GM23338 (cell line): ENCODE measurements at regions not wholly inside any gene's neighbourhood (a gene's known extent, or its start where the extent isn't known, plus 50 kb on each side); places are given as distances from the start of the nearest gene placed in this dataset.

Source experiments
- ATAC-seq: fragments of 200-7000 bp; cut with Tn5 transposase; 3 replicates; pipeline ENCODE4 v1.9.1; 2020
- DNase-seq: peaks from one replicate; pipeline ENCODE4 v3.0.0-alpha.2; 2015; ENCODE audit warnings: low spot score
- H2AFZ ChIP-seq: fragments of 200-600 bp; sonication (generic); 2 replicates; pipeline ENCODE4 v1.8.0; 2016; ENCODE audit warnings: antibody characterized with exemption, mild to moderate bottlenecking, moderate library complexity
- H3F3A ChIP-seq: fragments of 200-600 bp; sonication (generic); replicated peaks from 2 replicates; pipeline ENCODE4 v1.8.0; 2017; ENCODE audit warnings: antibody characterized with exemption, mixed run types, low read depth
- H3K27ac ChIP-seq: fragments of 200-600 bp; sonication (generic); 2 replicates; pipeline ENCODE4 v1.6.1; 2016; ENCODE audit warnings: low read depth
- H3K27me3 ChIP-seq: fragments of 200-600 bp; sonication (generic); 2 replicates; pipeline ENCODE4 v1.8.0; 2016; ENCODE audit warnings: mild to moderate bottlenecking, mixed run types, moderate library complexity; ENCODE audit not compliant: insufficient read depth
- H3K36me3 ChIP-seq: fragments of 200-600 bp; sonication (generic); 2 replicates; pipeline ENCODE4 v1.8.0; 2016; ENCODE audit warnings: mild to moderate bottlenecking; ENCODE audit not compliant: insufficient read depth
- H3K4me1 ChIP-seq: fragments of 200-600 bp; sonication (generic); 2 replicates; pipeline ENCODE4 v1.8.0; 2016; ENCODE audit warnings: mild to moderate bottlenecking, moderate library complexity; ENCODE audit not compliant: insufficient read depth
- H3K4me2 ChIP-seq: fragments of 200-600 bp; sonication (generic); 2 replicates; pipeline ENCODE4 v1.7.1; 2017; ENCODE audit warnings: mixed run types
- H3K4me3 ChIP-seq: fragments of 200-600 bp; sonication (generic); 2 replicates; pipeline ENCODE4 v1.6.1; 2016; ENCODE audit warnings: mixed run types
- H3K79me2 ChIP-seq: fragments of 200-600 bp; sonication (generic); replicated peaks from 2 replicates; pipeline ENCODE4 v1.8.0; 2017; ENCODE audit warnings: mild to moderate bottlenecking; ENCODE audit not compliant: insufficient read depth
- H3K9me2 ChIP-seq: fragments of 200-600 bp; sonication (generic); 2 replicates; pipeline ENCODE4 v1.8.0; 2017; ENCODE audit not compliant: insufficient read depth
- H4K20me1 ChIP-seq: fragments of 200-600 bp; sonication (generic); replicated peaks from 2 replicates; pipeline ENCODE4 v1.8.0; 2017; ENCODE audit warnings: mild to moderate bottlenecking; ENCODE audit not compliant: insufficient read depth
- H3K27ac Mint-ChIP-seq: 2 replicates; pipeline ENCODE4 v1.8.0; 2020; ENCODE audit warnings: inconsistent platforms, mild to moderate bottlenecking, moderate library complexity, mixed read lengths
- H3K27me3 Mint-ChIP-seq: 3 replicates; pipeline ENCODE4 v1.8.0; 2022; ENCODE audit warnings: low read depth, mild to moderate bottlenecking, moderate library complexity, mixed read lengths, inconsistent platforms; ENCODE audit not compliant: insufficient read depth, poor library complexity
- H3K36me3 Mint-ChIP-seq: 3 replicates; pipeline ENCODE4 v1.8.0; 2021; ENCODE audit warnings: low read depth, mild to moderate bottlenecking, inconsistent platforms, moderate library complexity, mixed read lengths
- H3K4me1 Mint-ChIP-seq: 3 replicates; pipeline ENCODE4 v1.8.0; 2020; ENCODE audit warnings: mild to moderate bottlenecking, inconsistent platforms, mixed read lengths
- H3K4me3 Mint-ChIP-seq: 3 replicates; pipeline ENCODE4 v1.8.0; 2021; ENCODE audit warnings: moderate library complexity, mild to moderate bottlenecking, inconsistent platforms, mixed read lengths
- H3K9me3 Mint-ChIP-seq: 3 replicates; pipeline ENCODE4 v1.8.0; 2020; ENCODE audit warnings: moderate library complexity, mild to moderate bottlenecking, inconsistent platforms, mixed read lengths
- EZH2 ChIP-seq: fragments of 200-600 bp; sonication (generic); IDR thresholded peaks from one replicate; pipeline ENCODE4 v1.8.0; 2017; ENCODE audit warnings: antibody characterized with exemption, mild to moderate bottlenecking, low read depth; ENCODE audit not compliant: unreplicated experiment
- JUNB ChIP-seq: IDR thresholded peaks from one replicate; pipeline ENCODE4 v1.6.1; 2016; ENCODE audit warnings: antibody characterized with exemption; ENCODE audit not compliant: unreplicated experiment
- NANOG ChIP-seq: IDR thresholded peaks from 2 replicates; pipeline ENCODE4 v1.6.1; 2016; ENCODE audit warnings: antibody characterized with exemption, borderline replicate concordance
- POLR2AphosphoS5 ChIP-seq: IDR thresholded peaks from 2 replicates; pipeline ENCODE4 v1.6.1; 2016; ENCODE audit warnings: antibody characterized with exemption, low read depth
- TF ChIP-seq, protein P1 (sequence below): IDR thresholded peaks from one replicate; pipeline ENCODE4 v1.6.1; 2018; ENCODE audit warnings: antibody characterized with exemption; ENCODE audit not compliant: unreplicated experiment
- TF ChIP-seq, protein P2 (sequence below), 2 experiments: fragments of 200-600 bp in 1 of 2; sonication (generic) in 1 of 2; conservative IDR thresholded peaks; 2 replicates each; pipeline versions ENCODE4 v1.5.1 to v1.6.1; 2016 to 2017; ENCODE audit warnings: antibody characterized with exemption in 2 of 2, low read depth in 2 of 2, mild to moderate bottlenecking in 2 of 2, moderate library complexity in 1 of 2

DNA sequence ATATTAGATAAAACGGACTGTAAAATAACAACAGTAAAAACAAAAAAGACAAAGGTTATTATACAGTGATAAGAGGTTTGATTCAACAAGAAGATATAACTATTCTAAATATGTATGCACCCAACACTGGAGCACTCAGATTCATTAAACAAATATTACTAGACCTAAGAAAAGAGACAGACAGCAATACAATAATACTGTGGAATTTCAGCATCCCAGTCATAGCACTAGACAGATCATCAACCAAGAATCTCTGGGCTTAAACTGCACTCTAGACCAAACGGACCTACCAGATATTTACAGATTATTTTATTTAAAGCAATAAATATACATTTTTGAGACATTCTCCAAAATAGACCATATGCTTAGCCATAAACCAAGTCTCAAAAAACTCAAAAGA, 263.8 kb downstream of the C6orf118 start:
- Histone ChIP-seq H3K4me1 (no peaks in the 10 kb centered on the region), H3K27ac (no peak overlapping the region), H3K79me2 (no peaks in the 10 kb centered on the region), H3K9me2 (peaks cover 6% of the 10 kb centered on the region; the same call in 1 of the 2 replicates), H4K20me1 (no peaks in the 10 kb centered on the region), H2AFZ (no peak overlapping the region), H3K4me3 (no peak overlapping the region), H3K36me3 (no peaks in the 10 kb centered on the region), H3K4me2 (no peak overlapping the region), H3F3A (no peaks in the 10 kb centered on the region), H3K27me3 (peaks cover 9% of the 10 kb centered on the region; the same call in 1 of the 2 replicates)
- peaks cover 8% of the 10 kb centered on the region for H3K27me3 Mint-ChIP-seq
- DNase-seq (no peak), ATAC-seq (no peak)
- H3K4me1 Mint-ChIP-seq, result no peaks in the 10 kb centered on the region
- no peak overlapping the region for H3K27ac Mint-ChIP-seq
- no peak for TF ChIP-seq EZH2
- H3K4me3 Mint-ChIP-seq, result no peak overlapping the region
- peaks cover 44% of the 10 kb centered on the region for H3K9me3 Mint-ChIP-seq
- H3K36me3 Mint-ChIP-seq, result peaks cover 34% of the 10 kb centered on the region

DNA sequence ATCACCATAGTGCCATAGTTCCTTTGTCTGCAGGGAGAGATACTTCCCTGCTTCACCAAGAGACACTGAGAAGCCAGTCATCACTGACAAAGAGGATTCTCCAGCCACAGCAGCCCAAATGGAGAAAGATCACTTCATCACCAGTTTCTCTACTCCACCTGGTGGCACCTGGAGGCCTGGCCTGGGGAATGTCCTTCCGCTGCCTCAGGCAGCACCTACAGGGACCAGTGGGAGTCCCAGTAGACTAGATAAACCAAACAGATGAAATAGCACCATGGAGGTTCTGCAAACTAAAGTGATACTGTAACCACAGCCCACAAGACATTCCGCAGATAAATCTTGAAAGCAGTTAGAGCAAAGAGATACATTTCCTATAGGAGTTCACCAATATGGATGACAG, 266.5 kb downstream of the C6orf118 start:
- 0 out of 2 replicates have a peak overlapping the region, but pooled peaks have one; percentile 47 for H2AFZ ChIP-seq
- no peaks in the 10 kb centered on the region for H3K79me2 ChIP-seq
- Mint-ChIP-seq H3K27ac (no peak overlapping the region), H3K4me3 (no peak overlapping the region), H3K36me3 (peaks cover 35% of the 10 kb centered on the region), H3K27me3 (peaks cover 2% of the 10 kb centered on the region), H3K4me1 (no peaks in the 10 kb centered on the region), H3K9me3 (peaks cover 49% of the 10 kb centered on the region)
- peak; percentile 35 for DNase-seq
- no peaks in the 10 kb centered on the region for H3K36me3 ChIP-seq
- H3F3A ChIP-seq, result no peaks in the 10 kb centered on the region
- H3K9me2 ChIP-seq, result peaks cover 7% of the 10 kb centered on the region; the same call in 1 of the 2 replicates
- no peak overlapping the region for H3K27ac ChIP-seq
- no peaks in the 10 kb centered on the region for H3K4me1 ChIP-seq
- TF ChIP-seq, protein P1, sequence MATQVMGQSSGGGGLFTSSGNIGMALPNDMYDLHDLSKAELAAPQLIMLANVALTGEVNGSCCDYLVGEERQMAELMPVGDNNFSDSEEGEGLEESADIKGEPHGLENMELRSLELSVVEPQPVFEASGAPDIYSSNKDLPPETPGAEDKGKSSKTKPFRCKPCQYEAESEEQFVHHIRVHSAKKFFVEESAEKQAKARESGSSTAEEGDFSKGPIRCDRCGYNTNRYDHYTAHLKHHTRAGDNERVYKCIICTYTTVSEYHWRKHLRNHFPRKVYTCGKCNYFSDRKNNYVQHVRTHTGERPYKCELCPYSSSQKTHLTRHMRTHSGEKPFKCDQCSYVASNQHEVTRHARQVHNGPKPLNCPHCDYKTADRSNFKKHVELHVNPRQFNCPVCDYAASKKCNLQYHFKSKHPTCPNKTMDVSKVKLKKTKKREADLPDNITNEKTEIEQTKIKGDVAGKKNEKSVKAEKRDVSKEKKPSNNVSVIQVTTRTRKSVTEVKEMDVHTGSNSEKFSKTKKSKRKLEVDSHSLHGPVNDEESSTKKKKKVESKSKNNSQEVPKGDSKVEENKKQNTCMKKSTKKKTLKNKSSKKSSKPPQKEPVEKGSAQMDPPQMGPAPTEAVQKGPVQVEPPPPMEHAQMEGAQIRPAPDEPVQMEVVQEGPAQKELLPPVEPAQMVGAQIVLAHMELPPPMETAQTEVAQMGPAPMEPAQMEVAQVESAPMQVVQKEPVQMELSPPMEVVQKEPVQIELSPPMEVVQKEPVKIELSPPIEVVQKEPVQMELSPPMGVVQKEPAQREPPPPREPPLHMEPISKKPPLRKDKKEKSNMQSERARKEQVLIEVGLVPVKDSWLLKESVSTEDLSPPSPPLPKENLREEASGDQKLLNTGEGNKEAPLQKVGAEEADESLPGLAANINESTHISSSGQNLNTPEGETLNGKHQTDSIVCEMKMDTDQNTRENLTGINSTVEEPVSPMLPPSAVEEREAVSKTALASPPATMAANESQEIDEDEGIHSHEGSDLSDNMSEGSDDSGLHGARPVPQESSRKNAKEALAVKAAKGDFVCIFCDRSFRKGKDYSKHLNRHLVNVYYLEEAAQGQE, result no peak
- TF ChIP-seq NANOG, result no peak
- TF ChIP-seq POLR2AphosphoS5, result no peak
- TF ChIP-seq JUNB, result no peak
- TF ChIP-seq, protein P2, sequence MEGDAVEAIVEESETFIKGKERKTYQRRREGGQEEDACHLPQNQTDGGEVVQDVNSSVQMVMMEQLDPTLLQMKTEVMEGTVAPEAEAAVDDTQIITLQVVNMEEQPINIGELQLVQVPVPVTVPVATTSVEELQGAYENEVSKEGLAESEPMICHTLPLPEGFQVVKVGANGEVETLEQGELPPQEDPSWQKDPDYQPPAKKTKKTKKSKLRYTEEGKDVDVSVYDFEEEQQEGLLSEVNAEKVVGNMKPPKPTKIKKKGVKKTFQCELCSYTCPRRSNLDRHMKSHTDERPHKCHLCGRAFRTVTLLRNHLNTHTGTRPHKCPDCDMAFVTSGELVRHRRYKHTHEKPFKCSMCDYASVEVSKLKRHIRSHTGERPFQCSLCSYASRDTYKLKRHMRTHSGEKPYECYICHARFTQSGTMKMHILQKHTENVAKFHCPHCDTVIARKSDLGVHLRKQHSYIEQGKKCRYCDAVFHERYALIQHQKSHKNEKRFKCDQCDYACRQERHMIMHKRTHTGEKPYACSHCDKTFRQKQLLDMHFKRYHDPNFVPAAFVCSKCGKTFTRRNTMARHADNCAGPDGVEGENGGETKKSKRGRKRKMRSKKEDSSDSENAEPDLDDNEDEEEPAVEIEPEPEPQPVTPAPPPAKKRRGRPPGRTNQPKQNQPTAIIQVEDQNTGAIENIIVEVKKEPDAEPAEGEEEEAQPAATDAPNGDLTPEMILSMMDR (conservative IDR thresholded peaks at IDR 0.05; ENCODE audit: low read depth in 2 of 2), result peak; percentile 29 to 51; a peak in 3 of 4 replicates
- H3K27me3 ChIP-seq, result no peaks in the 10 kb centered on the region
- no peaks in the 10 kb centered on the region for H4K20me1 ChIP-seq
- no peak overlapping the region for H3K4me2 ChIP-seq
- no peak overlapping the region for H3K4me3 ChIP-seq
- peak; percentile 38; the same call in 2 of the 3 replicates for ATAC-seq
